ENCODE measurements at regions not wholly inside any gene's neighbourhood (a gene's known extent, or its start where the extent isn't known, plus 50 kb on each side); places are given as distances from the start of the nearest gene placed in this dataset.

- no peak overlapping the region for H3K4me3 Mint-ChIP-seq
- peaks cover 14 to 21% (median 19%) of the 10 kb centered on the region in 4 donors for H3K4me1 Mint-ChIP-seq
- peaks cover 7% of the 10 kb centered on the region for H3K36me3 Mint-ChIP-seq
- Histone ChIP-seq H3K9me3 (ENCODE audit: control insufficient read depth in 2 of 2, low read length in 2 of 2) (no peaks in the 10 kb centered on the region), H3K27ac (ENCODE audit: insufficient read depth, low read length, poor library complexity, severe bottlenecking) (no peak overlapping the region), H3K36me3 (ENCODE audit: control insufficient read depth, insufficient read depth, low read length) (no peaks in the 10 kb centered on the region), H3K27me3 (ENCODE audit: control insufficient read depth, insufficient read depth, low read length) (no peaks in the 10 kb centered on the region), H3K4me3 (ENCODE audit: low read depth, low read length) (no peak overlapping the region), H3K4me1 (ENCODE audit: control insufficient read depth, insufficient read depth, low read length, poor library complexity, severe bottlenecking) (no peaks in the 10 kb centered on the region)
- DNase-seq (peak in 2 of 3 donors; percentile 3 to 54), ATAC-seq (ENCODE audit: low read depth in 2 of 2) (peak; percentile 59 to 74)
- H3K27ac Mint-ChIP-seq, result peak overlapping the region; percentile 10 to 76 (median 16)
- no peaks in the 10 kb centered on the region for H3K27me3 Mint-ChIP-seq
- H3K9me3 Mint-ChIP-seq, result peaks cover 0 to 3% (median 2%) of the 10 kb centered on the region in 7 donors
Measured at GRCh38 chr1:193700710-193701355, 514.4 kb upstream of the B3GALT2 start.

DNA sequence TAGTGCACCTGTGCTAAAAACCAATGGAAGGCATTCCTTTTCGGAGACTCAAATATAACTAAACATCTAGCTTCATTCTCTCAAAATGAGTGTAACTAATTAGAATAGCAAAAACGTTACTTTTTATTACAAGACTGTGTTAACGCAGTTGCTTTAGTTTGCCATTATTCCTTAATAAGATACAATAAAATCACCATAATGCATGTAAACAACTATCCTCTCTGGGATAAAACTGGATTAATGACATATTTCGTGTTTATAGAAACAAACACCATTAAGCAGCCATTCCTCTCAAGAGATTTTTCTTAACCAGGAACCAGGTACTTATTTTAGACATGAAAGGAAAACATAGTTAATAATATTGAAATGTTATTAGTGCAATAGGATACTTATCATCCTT is 512.8 kb upstream of the B3GALT2 start:
- DNase-seq (no peak), ATAC-seq (ENCODE audit: low read depth in 2 of 2) (no peak)
- H3K27ac ChIP-seq (ENCODE audit: insufficient read depth, low read length, poor library complexity, severe bottlenecking), result no peak overlapping the region
- Mint-ChIP-seq H3K27me3 (no peaks in the 10 kb centered on the region), H3K27ac (no peak overlapping the region), H3K36me3 (no peaks in the 10 kb centered on the region), H3K9me3 (peaks cover 0 to 4% (median 0%) of the 10 kb centered on the region in 7 donors), H3K4me1 (peaks cover 14 to 21% (median 18%) of the 10 kb centered on the region in 4 donors), H3K4me3 (no peak overlapping the region)
- H3K4me1 ChIP-seq (ENCODE audit: control insufficient read depth, insufficient read depth, low read length, poor library complexity, severe bottlenecking), result no peaks in the 10 kb centered on the region
- H3K9me3 ChIP-seq (ENCODE audit: control insufficient read depth in 2 of 2, low read length in 2 of 2), result no peaks in the 10 kb centered on the region
- H3K36me3 ChIP-seq (ENCODE audit: control insufficient read depth, insufficient read depth, low read length), result no peaks in the 10 kb centered on the region
- H3K27me3 ChIP-seq (ENCODE audit: control insufficient read depth, insufficient read depth, low read length), result no peaks in the 10 kb centered on the region
- no peak overlapping the region for H3K4me3 ChIP-seq (ENCODE audit: low read depth, low read length)

DNA sequence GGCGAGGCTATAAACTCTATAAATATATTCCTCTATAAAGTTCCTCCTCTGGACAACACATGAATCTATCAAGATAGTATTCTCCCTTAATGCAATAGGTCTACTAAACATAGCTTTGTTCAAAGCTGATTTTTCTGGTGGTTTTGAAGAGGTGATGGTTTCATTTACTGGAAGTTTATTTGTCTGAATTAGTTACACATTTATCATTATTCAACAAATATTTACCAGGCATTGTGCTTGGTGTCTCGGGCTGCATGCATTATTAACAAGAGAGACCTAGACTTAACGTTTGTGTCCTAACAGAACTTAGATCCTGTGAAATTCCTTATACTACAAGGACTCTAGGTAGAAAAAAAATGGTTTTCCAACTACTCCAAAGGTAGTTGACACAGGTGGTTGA is 511.4 kb upstream of the B3GALT2 start:
- no peaks in the 10 kb centered on the region for H3K36me3 ChIP-seq (ENCODE audit: control insufficient read depth, insufficient read depth, low read length)
- ATAC-seq (ENCODE audit: low read depth in 2 of 2) (no peak), DNase-seq (no peak)
- no peak overlapping the region for H3K27ac ChIP-seq (ENCODE audit: insufficient read depth, low read length, poor library complexity, severe bottlenecking)
- no peaks in the 10 kb centered on the region for H3K27me3 ChIP-seq (ENCODE audit: control insufficient read depth, insufficient read depth, low read length)
- H3K27me3 Mint-ChIP-seq, result no peaks in the 10 kb centered on the region
- no peaks in the 10 kb centered on the region for H3K9me3 ChIP-seq (ENCODE audit: control insufficient read depth in 2 of 2, low read length in 2 of 2)
- H3K27ac Mint-ChIP-seq, result no peak overlapping the region
- no peak overlapping the region for H3K4me3 Mint-ChIP-seq
- peaks cover 0 to 4% (median 0%) of the 10 kb centered on the region in 7 donors for H3K9me3 Mint-ChIP-seq
- no peak overlapping the region for H3K4me3 ChIP-seq (ENCODE audit: low read depth, low read length)
- no peaks in the 10 kb centered on the region for H3K4me1 ChIP-seq (ENCODE audit: control insufficient read depth, insufficient read depth, low read length, poor library complexity, severe bottlenecking)
- H3K4me1 Mint-ChIP-seq, result peaks cover 14 to 18% (median 15%) of the 10 kb centered on the region in 4 donors
- H3K36me3 Mint-ChIP-seq, result no peaks in the 10 kb centered on the region

- Histone ChIP-seq H3K4me3 (ENCODE audit: low read depth, low read length) (no peak overlapping the region), H3K36me3 (ENCODE audit: control insufficient read depth, insufficient read depth, low read length) (no peaks in the 10 kb centered on the region), H3K4me1 (ENCODE audit: control insufficient read depth, insufficient read depth, low read length, poor library complexity, severe bottlenecking) (no peaks in the 10 kb centered on the region), H3K9me3 (ENCODE audit: control insufficient read depth in 2 of 2, low read length in 2 of 2) (no peaks in the 10 kb centered on the region), H3K27me3 (ENCODE audit: control insufficient read depth, insufficient read depth, low read length) (no peaks in the 10 kb centered on the region), H3K27ac (ENCODE audit: insufficient read depth, low read length, poor library complexity, severe bottlenecking) (no peak overlapping the region)
- Mint-ChIP-seq H3K36me3 (no peaks in the 10 kb centered on the region), H3K27me3 (no peaks in the 10 kb centered on the region), H3K9me3 (peaks cover 0 to 4% (median 0%) of the 10 kb centered on the region in 7 donors), H3K27ac (no peak overlapping the region), H3K4me3 (no peak overlapping the region), H3K4me1 (peaks cover 14 to 19% (median 16%) of the 10 kb centered on the region in 4 donors)
- DNase-seq, result no peak
- ATAC-seq (ENCODE audit: low read depth in 2 of 2), result no peak
Measured at GRCh38 chr1:193697115-193697762, 510.8 kb upstream of the B3GALT2 start.

- Mint-ChIP-seq H3K27me3 (no peaks in the 10 kb centered on the region), H3K36me3 (no peaks in the 10 kb centered on the region), H3K9me3 (peaks cover 0 to 4% (median 0%) of the 10 kb centered on the region in 7 donors), H3K4me3 (no peak overlapping the region), H3K4me1 (peaks cover 0 to 8% (median 3%) of the 10 kb centered on the region in 4 donors), H3K27ac (no peak overlapping the region)
- H3K4me3 ChIP-seq (ENCODE audit: low read depth, low read length), result no peak overlapping the region
- no peak overlapping the region for H3K27ac ChIP-seq (ENCODE audit: insufficient read depth, low read length, poor library complexity, severe bottlenecking)
- no peaks in the 10 kb centered on the region for H3K9me3 ChIP-seq (ENCODE audit: control insufficient read depth in 2 of 2, low read length in 2 of 2)
- no peaks in the 10 kb centered on the region for H3K36me3 ChIP-seq (ENCODE audit: control insufficient read depth, insufficient read depth, low read length)
- DNase-seq (no peak), ATAC-seq (ENCODE audit: low read depth in 2 of 2) (no peak)
- no peaks in the 10 kb centered on the region for H3K27me3 ChIP-seq (ENCODE audit: control insufficient read depth, insufficient read depth, low read length)
- no peaks in the 10 kb centered on the region for H3K4me1 ChIP-seq (ENCODE audit: control insufficient read depth, insufficient read depth, low read length, poor library complexity, severe bottlenecking)
Measured at GRCh38 chr1:193694741-193695140, 508.3 kb upstream of the B3GALT2 start.

DNA sequence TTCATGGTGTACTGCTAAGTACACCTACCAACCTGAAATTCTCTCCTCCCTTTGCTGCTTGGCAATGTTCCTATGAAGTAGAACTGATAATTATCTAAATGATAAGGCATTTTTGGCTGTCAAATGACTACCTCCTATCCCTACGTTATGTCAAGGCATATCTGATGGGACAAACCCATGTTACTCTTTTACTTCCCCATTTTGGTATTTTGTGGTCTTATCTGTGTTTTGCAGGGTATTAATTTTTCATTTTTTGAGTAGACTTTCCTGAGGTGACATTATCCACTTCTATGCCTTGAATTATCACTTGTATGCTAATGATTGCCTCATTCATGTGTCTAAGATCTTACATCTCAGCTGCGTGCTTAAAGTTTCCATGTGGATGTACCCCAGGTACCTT is 499.6 kb upstream of the B3GALT2 start:
- Mint-ChIP-seq H3K4me1 (peaks cover 0 to 6% (median 4%) of the 10 kb centered on the region in 4 donors), H3K27ac (no peak overlapping the region), H3K9me3 (peaks cover 0 to 8% (median 0%) of the 10 kb centered on the region in 7 donors), H3K27me3 (no peaks in the 10 kb centered on the region), H3K36me3 (peaks cover 4% of the 10 kb centered on the region), H3K4me3 (no peak overlapping the region)
- Histone ChIP-seq H3K4me3 (ENCODE audit: low read depth, low read length) (no peak overlapping the region), H3K36me3 (ENCODE audit: control insufficient read depth, insufficient read depth, low read length) (no peaks in the 10 kb centered on the region), H3K27me3 (ENCODE audit: control insufficient read depth, insufficient read depth, low read length) (no peaks in the 10 kb centered on the region), H3K9me3 (ENCODE audit: control insufficient read depth in 2 of 2, low read length in 2 of 2) (no peaks in the 10 kb centered on the region), H3K27ac (ENCODE audit: insufficient read depth, low read length, poor library complexity, severe bottlenecking) (no peak overlapping the region), H3K4me1 (ENCODE audit: control insufficient read depth, insufficient read depth, low read length, poor library complexity, severe bottlenecking) (no peaks in the 10 kb centered on the region)
- ATAC-seq (ENCODE audit: low read depth in 2 of 2) (no peak), DNase-seq (no peak)

- peaks cover 0 to 2% (median 0%) of the 10 kb centered on the region in 7 donors for H3K9me3 Mint-ChIP-seq
- no peak overlapping the region for H3K27ac ChIP-seq (ENCODE audit: insufficient read depth, low read length, poor library complexity, severe bottlenecking)
- no peak for DNase-seq
- no peaks in the 10 kb centered on the region for H3K9me3 ChIP-seq (ENCODE audit: control insufficient read depth in 2 of 2, low read length in 2 of 2)
- H3K4me1 ChIP-seq (ENCODE audit: control insufficient read depth, insufficient read depth, low read length, poor library complexity, severe bottlenecking), result no peaks in the 10 kb centered on the region
- no peak overlapping the region for H3K27ac Mint-ChIP-seq
- H3K27me3 Mint-ChIP-seq, result no peaks in the 10 kb centered on the region
- H3K4me1 Mint-ChIP-seq, result peaks cover 0 to 5% (median 2%) of the 10 kb centered on the region in 4 donors
- no peak for ATAC-seq (ENCODE audit: low read depth in 2 of 2)
- peaks cover 4% of the 10 kb centered on the region for H3K36me3 Mint-ChIP-seq
- H3K4me3 ChIP-seq (ENCODE audit: low read depth, low read length), result no peak overlapping the region
- no peaks in the 10 kb centered on the region for H3K27me3 ChIP-seq (ENCODE audit: control insufficient read depth, insufficient read depth, low read length)
- H3K36me3 ChIP-seq (ENCODE audit: control insufficient read depth, insufficient read depth, low read length), result no peaks in the 10 kb centered on the region
- H3K4me3 Mint-ChIP-seq, result no peak overlapping the region
Measured at GRCh38 chr1:193681422-193681821, 495.0 kb upstream of the B3GALT2 start.

GRCh38 chr1:193680924-193681316 is 494.5 kb upstream of the B3GALT2 start:
- Histone ChIP-seq H3K36me3 (ENCODE audit: control insufficient read depth, insufficient read depth, low read length) (no peaks in the 10 kb centered on the region), H3K27me3 (ENCODE audit: control insufficient read depth, insufficient read depth, low read length) (no peaks in the 10 kb centered on the region), H3K9me3 (ENCODE audit: control insufficient read depth in 2 of 2, low read length in 2 of 2) (no peaks in the 10 kb centered on the region), H3K4me3 (ENCODE audit: low read depth, low read length) (no peak overlapping the region), H3K27ac (ENCODE audit: insufficient read depth, low read length, poor library complexity, severe bottlenecking) (no peak overlapping the region), H3K4me1 (ENCODE audit: control insufficient read depth, insufficient read depth, low read length, poor library complexity, severe bottlenecking) (no peaks in the 10 kb centered on the region)
- Mint-ChIP-seq H3K27ac (no peak overlapping the region), H3K4me3 (no peak overlapping the region), H3K27me3 (no peaks in the 10 kb centered on the region), H3K36me3 (peaks cover 4% of the 10 kb centered on the region), H3K9me3 (peaks cover 0 to 2% (median 0%) of the 10 kb centered on the region in 7 donors), H3K4me1 (peaks cover 0 to 5% (median 2%) of the 10 kb centered on the region in 4 donors)
- ATAC-seq (ENCODE audit: low read depth in 2 of 2) (no peak), DNase-seq (no peak)

All from CD4-positive, CD25-positive, alpha-beta regulatory T cell (primary cell).